Activated CD4-positive, alpha-beta T cell treated with anti-CD3 and anti-CD28 coated beads, Interleukin-2, amount 50 U/mL, for 16 hours (primary cell): ENCODE measurements at regions not wholly inside any gene's neighbourhood (a gene's known extent, or its start where the extent isn't known, plus 50 kb on each side); places are given as distances from the start of the nearest gene placed in this dataset.

ENCODE experiments used
- DNase-seq: peaks from one replicate; pipeline ENCODE4 v3.0.0-alpha.2; 2020

DNA sequence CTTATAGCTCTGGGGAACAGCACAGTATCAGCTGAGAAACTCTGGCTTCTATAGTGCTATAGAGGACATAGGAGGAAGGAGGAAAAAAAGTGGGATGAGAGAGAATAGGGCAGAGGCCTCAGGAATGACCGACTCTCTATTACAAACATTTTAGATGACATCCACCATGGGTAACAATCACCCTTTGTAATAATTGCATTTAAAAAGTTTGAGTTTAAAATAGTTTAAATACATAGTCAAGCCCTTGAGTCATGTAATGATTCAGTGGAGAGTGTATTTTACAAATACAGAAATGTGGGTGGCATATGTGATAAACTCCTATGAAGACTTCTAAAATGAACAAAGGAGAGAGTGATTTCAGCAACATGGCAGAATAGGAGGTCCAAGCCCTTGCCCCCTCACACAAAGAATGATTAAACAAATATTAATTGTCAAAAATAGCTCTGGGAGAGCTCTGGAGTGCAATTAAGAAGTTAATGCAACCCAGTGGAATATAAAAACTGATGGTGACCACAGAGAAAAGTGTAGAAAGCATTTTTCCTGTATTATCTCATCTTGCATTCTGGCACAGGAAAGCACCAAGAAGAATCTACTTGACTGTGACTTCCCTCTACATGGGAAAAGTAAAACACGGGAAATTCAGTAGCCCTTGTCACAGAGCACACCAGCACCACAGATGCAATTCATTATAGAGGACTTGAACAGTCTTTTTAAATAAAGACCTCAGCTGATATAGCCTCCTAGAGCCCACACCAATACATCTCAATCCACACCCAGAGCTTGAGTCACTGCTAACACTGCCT lies 569.0 kb upstream of the SORCS1 start:
- no peak for DNase-seq

DNA sequence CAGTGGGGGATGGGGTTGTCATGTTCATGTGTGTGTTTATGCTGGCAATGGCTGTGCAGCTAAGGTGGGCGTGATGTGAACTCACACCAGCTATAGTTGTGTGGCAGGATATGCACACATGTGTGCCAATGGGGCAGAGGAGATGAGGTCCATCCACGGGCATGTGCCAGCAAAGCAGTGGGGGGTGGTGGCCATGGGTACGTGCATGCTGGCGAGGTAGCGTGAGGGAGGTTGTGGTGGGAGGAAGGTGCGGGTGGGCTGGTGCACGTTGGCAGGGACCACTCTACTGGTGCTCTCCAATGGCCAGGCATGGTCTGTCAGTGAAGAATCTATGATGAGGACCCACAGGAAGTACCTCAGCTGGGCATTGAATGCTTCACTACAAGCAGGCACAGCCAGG lies 567.5 kb upstream of the SORCS1 start:
- DNase-seq: no peak

GRCh38 chr10:107728807-107729206 lies 564.3 kb upstream of the SORCS1 start:
- no peak for DNase-seq

DNA sequence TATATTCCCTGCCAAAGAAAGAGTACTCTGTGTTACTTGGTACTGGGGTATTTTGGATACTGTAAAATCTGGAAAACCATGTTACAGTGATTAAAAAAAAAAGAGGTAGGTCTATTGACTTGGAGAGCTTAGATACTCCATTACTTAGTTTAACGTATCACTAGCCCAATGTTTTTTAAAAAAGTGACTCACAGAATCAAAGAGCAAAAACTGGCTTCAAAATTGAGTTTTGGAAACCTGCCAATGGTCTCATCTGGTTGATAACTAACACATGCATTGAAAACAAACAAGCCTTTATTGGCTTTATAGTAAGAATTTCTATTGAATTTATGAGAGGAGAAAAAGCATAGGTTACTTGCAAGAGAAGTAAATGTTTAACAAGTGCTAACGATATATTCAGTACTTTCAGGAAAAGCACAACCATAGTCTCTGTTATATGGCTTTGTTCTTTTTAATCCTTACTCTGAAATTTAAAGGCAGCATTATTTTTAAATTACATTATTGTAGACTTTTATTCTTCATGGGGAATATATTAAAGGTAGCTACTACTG lies 563.3 kb upstream of the SORCS1 start:
- DNase-seq: no peak

- no peak for DNase-seq
Measured at GRCh38 chr10:107718864-107719263, 554.4 kb upstream of the SORCS1 start.

DNA sequence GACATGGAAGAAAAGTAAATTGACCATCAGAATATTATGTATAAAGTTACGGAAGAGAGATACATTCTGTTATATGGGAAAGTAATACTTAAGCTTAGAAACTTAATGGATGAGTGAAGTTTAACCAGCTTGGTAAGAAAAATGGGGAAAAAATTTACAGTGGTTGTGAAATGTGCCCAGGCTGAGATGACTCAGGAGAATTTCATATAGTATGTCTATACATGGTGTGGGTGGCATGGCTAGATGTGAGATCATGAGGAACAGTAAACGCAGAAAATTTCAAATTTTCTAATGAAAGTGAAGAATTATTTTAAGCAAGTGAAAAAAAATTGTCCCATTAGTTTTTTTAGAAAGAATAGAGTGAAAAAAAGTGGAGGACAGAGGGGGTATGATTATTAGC lies 552.5 kb upstream of the SORCS1 start:
- DNase-seq: no peak

GRCh38 chr10:107715565-107715964 lies 551.1 kb upstream of the SORCS1 start:
- no peak for DNase-seq

DNA sequence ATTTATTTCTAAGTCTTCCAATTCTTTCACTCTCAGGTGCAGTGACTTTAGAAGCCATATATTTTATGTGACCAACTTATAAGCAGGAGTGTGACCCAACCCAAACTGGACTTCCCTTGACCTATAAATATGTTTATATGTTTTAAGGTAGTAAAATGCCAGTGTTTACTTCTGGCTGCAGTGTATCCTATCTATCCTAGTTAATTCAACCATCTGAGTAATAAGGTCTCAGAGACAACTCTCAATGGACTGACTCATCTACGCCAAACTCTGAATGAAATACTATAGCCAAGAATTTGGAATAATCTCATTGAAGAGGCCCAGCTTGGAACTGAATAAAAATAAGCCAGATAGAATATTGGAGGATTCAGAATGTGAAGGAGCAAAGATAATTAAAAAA lies 544.5 kb upstream of the SORCS1 start:
- no peak for DNase-seq

GRCh38 chr10:107706096-107706725 lies 541.7 kb upstream of the SORCS1 start:
- DNase-seq: no peak

DNA sequence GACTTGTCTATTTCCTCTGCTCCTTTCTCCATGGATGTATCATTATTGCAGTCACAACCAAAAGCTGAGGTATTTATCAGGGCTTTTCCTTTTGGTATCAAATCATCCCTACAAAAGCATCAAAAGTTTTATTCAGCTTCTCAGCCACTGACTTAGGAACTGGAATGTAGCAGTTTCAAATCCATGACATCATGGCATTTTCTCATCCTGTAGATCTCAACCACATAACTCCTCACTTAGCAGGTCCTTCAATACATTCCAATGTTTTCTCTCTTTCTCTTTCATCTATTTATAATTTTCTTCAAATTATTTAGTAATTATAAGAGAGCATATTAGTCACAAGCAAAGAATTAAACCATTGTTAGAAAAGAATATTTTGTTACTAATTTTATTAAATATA lies 537.4 kb upstream of the SORCS1 start:
- no peak for DNase-seq

DNA sequence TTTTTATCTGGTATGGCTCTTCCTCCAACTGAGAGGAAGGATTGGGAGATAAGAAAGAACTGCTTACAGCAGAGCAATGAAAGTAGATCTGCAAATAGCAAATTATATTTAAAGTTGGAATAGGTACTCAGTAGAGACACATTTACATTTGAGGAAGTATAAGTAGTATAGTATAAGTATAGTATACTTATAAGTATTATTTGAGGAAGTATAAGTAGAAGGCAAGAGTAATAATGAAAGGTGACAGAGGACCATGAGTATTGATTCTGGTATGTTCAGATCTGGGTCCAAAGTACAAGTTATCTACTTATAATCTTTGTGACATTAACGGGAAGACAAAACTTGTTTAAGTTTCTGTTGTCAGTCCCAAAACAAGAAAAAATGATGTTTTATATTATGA lies 527.6 kb upstream of the SORCS1 start:
- DNase-seq: no peak

GRCh38 chr10:107689323-107689722 lies 524.8 kb upstream of the SORCS1 start:
- no peak for DNase-seq

DNA sequence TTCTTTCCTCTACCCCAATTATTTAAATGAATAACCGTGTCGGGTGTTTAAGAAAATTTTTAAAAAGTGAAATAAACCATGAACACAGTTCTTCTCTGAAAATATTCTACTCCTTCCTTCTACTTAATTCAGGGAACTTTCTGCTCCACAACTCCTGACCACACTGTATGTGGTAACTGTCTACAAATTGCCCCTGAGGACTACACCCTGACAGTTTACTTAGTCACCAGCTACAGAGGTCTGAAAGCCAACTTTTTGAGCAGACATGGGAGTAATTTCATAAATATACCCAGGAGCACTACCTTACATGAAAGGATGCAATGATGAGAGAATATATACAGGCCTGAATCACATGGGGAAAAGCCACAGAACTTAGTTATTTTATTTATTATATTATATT lies 523.2 kb upstream of the SORCS1 start:
- DNase-seq: no peak

GRCh38 chr10:107686095-107686494 lies 521.6 kb upstream of the SORCS1 start:
- no peak for DNase-seq

DNA sequence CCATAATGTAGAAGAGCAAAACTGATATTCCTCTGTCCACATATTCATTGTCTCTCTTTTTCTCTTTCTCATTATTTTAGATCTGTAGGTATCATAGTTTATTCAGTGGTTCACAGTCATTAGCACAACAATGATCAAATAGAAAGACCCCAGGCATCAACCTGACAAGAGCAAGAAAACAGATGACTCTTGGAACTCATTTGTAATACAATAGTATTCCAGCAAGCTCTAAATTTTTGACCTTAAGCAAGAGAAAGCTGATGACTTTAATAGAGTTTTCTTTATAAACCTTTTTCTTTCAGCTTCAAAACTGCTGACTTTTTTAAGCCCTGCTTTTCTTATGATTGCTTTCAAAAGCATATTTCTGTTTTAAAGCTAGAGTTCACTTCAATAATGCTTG lies 507.5 kb upstream of the SORCS1 start:
- DNase-seq: no peak

GRCh38 chr10:107666214-107666613 lies 501.7 kb upstream of the SORCS1 start:
- DNase-seq: no peak

DNA sequence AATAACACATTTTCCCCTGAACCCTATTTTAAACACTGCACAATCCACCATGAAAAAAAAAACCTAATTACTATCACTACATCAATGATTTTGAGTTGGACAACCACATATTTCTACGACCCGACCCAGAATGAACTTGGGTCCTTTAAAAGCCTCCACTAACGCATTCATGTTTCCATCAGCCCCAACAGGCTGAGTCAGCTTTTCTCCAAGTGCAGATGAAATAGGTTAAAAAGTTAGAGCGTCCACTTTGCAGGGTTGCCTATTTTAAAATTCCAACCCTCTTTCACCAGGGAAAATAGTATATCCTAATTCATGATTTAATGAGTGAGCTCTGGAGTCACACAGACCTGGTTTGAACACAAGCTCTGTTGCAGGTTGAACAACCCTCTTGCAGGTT lies 501.0 kb upstream of the SORCS1 start:
- no peak for DNase-seq

GRCh38 chr10:107657851-107658250 lies 493.3 kb upstream of the SORCS1 start:
- DNase-seq: no peak

DNA sequence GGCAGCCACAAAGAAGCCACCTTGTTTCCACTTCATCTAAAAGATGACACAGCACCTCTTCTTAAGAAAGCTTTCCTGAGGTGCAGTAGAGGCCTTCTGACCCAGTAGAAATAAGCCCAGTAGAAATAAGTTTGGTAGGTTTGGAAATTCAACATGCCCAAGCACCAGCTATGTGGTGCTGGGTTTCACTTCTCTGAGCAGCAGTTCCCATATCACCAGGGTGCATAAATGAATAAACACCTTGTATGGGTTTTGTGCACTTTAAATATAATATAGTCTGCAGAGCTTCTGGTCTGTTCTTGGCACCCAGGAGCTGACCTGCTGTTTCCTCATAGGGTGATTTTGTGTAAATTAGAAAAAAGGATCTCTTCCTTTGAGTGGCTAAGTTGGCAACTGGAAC lies 492.4 kb upstream of the SORCS1 start:
- DNase-seq: no peak

DNA sequence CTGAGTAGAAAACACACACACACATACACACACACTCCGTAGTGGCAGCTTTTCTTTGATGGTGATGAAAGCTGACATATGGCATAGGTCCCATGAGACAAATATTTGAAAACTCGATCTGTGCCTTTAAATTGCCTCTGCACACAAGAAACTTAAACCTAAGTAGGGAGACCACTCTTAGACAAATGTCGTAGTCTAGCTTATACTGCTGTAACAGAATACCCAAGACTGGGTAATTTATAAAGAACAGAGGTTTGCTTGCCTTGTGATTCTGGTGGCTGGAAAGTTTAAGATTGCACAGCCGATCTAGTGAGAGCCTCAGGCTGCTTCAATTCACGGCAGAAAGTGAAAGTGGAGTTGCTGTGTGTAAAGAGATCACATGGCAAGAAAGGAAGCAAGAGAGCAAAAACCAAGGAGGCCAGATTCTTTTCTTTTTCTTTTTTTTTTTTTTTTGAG lies 489.4 kb upstream of the SORCS1 start:
- no peak for DNase-seq

GRCh38 chr10:107650939-107651338 lies 486.4 kb upstream of the SORCS1 start:
- DNase-seq: no peak

GRCh38 chr10:107649249-107649648 lies 484.7 kb upstream of the SORCS1 start:
- no peak for DNase-seq

DNA sequence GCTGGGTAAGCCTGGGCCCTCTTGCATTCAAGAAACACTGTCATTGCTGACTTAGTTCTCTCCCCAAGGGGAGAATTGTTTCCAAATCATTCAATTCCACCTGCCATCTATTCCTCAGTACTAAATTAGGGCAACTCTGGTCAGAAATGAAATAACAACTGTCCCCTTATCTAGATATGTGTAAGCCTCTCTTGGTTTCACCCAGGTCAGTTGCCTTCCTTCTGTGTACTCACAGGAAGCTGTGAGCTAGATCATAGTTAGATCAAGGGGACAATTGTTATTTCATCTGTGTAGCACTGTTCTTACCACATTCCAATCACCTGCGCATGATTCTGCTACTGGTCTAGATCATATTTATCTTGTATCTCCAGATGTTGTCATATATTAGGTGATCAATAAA lies 483.0 kb upstream of the SORCS1 start:
- DNase-seq: no peak

GRCh38 chr10:107631876-107632275 lies 467.4 kb upstream of the SORCS1 start:
- DNase-seq: no peak
